ENCODE measurements at regions not wholly inside any gene's neighbourhood (a gene's known extent, or its start where the extent isn't known, plus 50 kb on each side); places are given as distances from the start of the nearest gene placed in this dataset.
"Not testable (repeated sequence)": the region's sequence is repeated elsewhere in the genome, so short reads cannot be mapped to it uniquely, and the experiment has no call there.

- ATAC-seq = no peak
Measured at GRCh38 chr2:153626676-153627075, 148.1 kb upstream of the RPRM start.

GRCh38 chr2:153635494-153635893 lies 156.9 kb upstream of the RPRM start:
- no peak for ATAC-seq

GRCh38 chr2:153641046-153641445 lies 162.5 kb upstream of the RPRM start:
- no peak for ATAC-seq

GRCh38 chr2:153644955-153645354 lies 166.4 kb upstream of the RPRM start:
- ATAC-seq = no peak

- no peak for ATAC-seq
Measured at GRCh38 chr2:153645599-153645998, 167.0 kb upstream of the RPRM start.

GRCh38 chr2:153657651-153658050 lies 179.1 kb upstream of the RPRM start:
- ATAC-seq = no peak

GRCh38 chr2:153661801-153662200 lies 183.2 kb upstream of the RPRM start:
- no peak for ATAC-seq

GRCh38 chr2:153663371-153663770 lies 184.8 kb upstream of the RPRM start:
- no peak for ATAC-seq

- ATAC-seq = not testable (repeated sequence)
Measured at GRCh38 chr2:153664009-153664408, 185.4 kb upstream of the RPRM start.

- no peak for ATAC-seq
Measured at GRCh38 chr2:153667475-153667874, 188.9 kb upstream of the RPRM start.

- no peak for ATAC-seq
Measured at GRCh38 chr2:153668923-153669322, 190.4 kb upstream of the RPRM start.

GRCh38 chr2:153710128-153710527 lies 161.6 kb upstream of the GALNT13 start:
- no peak for ATAC-seq

GRCh38 chr2:153715218-153715850 lies 156.4 kb upstream of the GALNT13 start:
- no peak for ATAC-seq

- ATAC-seq = no peak
Measured at GRCh38 chr2:153717060-153717459, 154.7 kb upstream of the GALNT13 start.

- ATAC-seq = no peak
Measured at GRCh38 chr2:153739394-153739793, 132.3 kb upstream of the GALNT13 start.

- no peak for ATAC-seq
Measured at GRCh38 chr2:153761936-153762335, 109.8 kb upstream of the GALNT13 start.

- no peak for ATAC-seq
Measured at GRCh38 chr2:153766415-153766814, 105.3 kb upstream of the GALNT13 start.

- no peak for ATAC-seq
Measured at GRCh38 chr2:153770359-153770991, 101.2 kb upstream of the GALNT13 start.

- ATAC-seq = no peak
Measured at GRCh38 chr2:153780241-153780640, 91.5 kb upstream of the GALNT13 start.

GRCh38 chr2:153786016-153786415 lies 85.7 kb upstream of the GALNT13 start:
- no peak for ATAC-seq

- ATAC-seq = no peak
Measured at GRCh38 chr2:153787612-153788011, 84.1 kb upstream of the GALNT13 start.

GRCh38 chr2:153802671-153803070 lies 69.1 kb upstream of the GALNT13 start:
- no peak for ATAC-seq

GRCh38 chr2:153808679-153809078 lies 63.0 kb upstream of the GALNT13 start:
- ATAC-seq = no peak

GRCh38 chr2:153811516-153811915 lies 60.2 kb upstream of the GALNT13 start:
- ATAC-seq = no peak

GRCh38 chr2:153812632-153813031 lies 59.1 kb upstream of the GALNT13 start:
- ATAC-seq = no peak
